ENCODE measurements at regions not wholly inside any gene's neighbourhood (a gene's known extent, or its start where the extent isn't known, plus 50 kb on each side); places are given as distances from the start of the nearest gene placed in this dataset.
A peak's percentile ranks its signal among the peaks of the same experiment; 100 is the strongest.

DNA sequence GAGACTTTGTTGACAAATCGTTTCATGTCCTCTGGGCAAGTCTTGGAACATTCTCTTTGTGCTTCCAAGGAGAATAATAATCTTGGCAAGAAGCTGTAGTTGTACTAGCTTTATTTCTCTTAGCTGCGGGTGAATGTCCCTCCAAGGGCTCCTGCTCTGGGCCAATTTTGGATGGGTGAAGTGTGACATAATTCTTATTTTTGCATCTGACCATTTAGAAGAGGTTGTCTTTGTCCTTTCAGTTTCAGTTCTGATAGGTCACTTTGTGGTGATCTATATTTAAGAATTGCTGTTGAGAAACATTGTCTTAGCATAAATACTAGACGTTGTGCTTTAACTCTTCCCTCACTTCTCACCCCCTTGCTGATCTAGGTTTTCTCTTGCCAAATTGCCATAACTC, 164.8 kb upstream of the RORA start:
- Histone ChIP-seq H3K4me3 (peak overlapping the region in 5 of 12 donors; percentile 1 to 29 (median 6)), H3K36me3 (no peaks in the 10 kb centered on the region), H3K27me3 (no peaks in the 10 kb centered on the region), H3K27ac (peak overlapping the region in 4 of 12 donors; percentile 1 to 18 (median 10)), H3K4me1 (peaks cover 0 to 10% (median 0%) of the 10 kb centered on the region in 12 donors), H3K9me3 (no peaks in the 10 kb centered on the region)
- TF ChIP-seq POLR2A (IDR thresholded peaks at IDR 0.05), result no peak
- TF ChIP-seq, protein P1, sequence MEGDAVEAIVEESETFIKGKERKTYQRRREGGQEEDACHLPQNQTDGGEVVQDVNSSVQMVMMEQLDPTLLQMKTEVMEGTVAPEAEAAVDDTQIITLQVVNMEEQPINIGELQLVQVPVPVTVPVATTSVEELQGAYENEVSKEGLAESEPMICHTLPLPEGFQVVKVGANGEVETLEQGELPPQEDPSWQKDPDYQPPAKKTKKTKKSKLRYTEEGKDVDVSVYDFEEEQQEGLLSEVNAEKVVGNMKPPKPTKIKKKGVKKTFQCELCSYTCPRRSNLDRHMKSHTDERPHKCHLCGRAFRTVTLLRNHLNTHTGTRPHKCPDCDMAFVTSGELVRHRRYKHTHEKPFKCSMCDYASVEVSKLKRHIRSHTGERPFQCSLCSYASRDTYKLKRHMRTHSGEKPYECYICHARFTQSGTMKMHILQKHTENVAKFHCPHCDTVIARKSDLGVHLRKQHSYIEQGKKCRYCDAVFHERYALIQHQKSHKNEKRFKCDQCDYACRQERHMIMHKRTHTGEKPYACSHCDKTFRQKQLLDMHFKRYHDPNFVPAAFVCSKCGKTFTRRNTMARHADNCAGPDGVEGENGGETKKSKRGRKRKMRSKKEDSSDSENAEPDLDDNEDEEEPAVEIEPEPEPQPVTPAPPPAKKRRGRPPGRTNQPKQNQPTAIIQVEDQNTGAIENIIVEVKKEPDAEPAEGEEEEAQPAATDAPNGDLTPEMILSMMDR (IDR thresholded peaks at IDR 0.05), result no peak
- DNase-seq (no peak), ATAC-seq (peak in 3 of 4 donors; percentile 60 to 79 (median 60))
- WGBS, 4 donors, result 26 to 55% (median 30%) methylated on average over 3 of the region's 3 CpGs
- intact Hi-C loops (cut with DNase I), result no loop called here

DNA sequence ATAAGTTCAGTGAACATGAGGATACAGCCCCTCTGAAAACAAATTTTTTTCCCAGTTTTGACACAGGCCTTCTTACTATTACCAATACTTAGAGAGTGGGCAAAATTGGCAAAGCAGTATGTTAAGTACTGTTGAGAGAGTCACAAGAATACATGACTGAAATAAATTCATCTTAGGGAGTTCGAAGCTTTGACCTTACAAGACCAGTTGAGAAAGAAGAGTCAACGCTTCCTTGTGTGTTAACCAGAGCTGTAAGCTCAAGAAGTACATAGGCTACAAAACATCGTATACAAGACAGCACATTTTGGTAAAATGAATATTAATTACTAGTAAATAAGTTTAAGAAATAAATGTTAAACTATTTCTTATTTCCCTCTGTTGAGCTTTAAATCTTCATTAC, 164.4 kb upstream of the RORA start:
- Histone ChIP-seq H3K9me3 (no peaks in the 10 kb centered on the region), H3K27me3 (no peaks in the 10 kb centered on the region), H3K36me3 (no peaks in the 10 kb centered on the region), H3K4me3 (peak overlapping the region in 4 of 12 donors; percentile 1 to 29 (median 12)), H3K4me1 (peaks cover 0 to 10% (median 0%) of the 10 kb centered on the region in 12 donors), H3K27ac (peak overlapping the region in 3 of 12 donors; percentile 1 to 18 (median 6))
- DNase-seq, result no peak
- no peak for TF ChIP-seq POLR2A (IDR thresholded peaks at IDR 0.05)
- TF ChIP-seq, protein P1 (IDR thresholded peaks at IDR 0.05), result no peak
- intact Hi-C loops (cut with DNase I), result no loop called here
- no peak for ATAC-seq
- WGBS, 4 donors, result 61 to 79% (median 76%) methylated on average over 3 of the region's 3 CpGs

DNA sequence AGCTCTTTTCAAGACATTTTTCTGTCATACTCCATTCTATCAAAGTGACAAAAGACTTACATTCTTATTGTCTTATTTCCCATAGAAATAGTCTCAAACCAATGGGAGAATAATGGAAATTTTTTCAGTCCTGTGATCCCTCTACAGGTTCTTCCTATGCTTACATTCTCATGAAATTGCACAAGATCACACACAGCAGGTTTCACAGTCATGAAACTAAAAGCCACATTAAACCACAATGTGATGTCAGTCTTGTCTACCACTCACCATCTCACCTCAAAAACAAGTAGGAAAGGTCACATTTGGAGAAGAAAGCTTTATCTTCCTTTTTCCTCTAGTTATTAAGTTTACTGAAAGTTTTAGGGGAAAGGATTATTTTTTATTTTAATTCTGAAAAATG, 161.0 kb upstream of the RORA start:
- DNase-seq (no peak), ATAC-seq (no peak)
- intact Hi-C loops (cut with DNase I), result no loop called here
- TF ChIP-seq, protein P1 (IDR thresholded peaks at IDR 0.05), result no peak
- TF ChIP-seq POLR2A (IDR thresholded peaks at IDR 0.05), result no peak
- no peaks in the 10 kb centered on the region for H3K36me3 ChIP-seq
- H3K4me3 ChIP-seq, result no peak overlapping the region
- H3K4me1 ChIP-seq, result peaks cover 0 to 10% (median 0%) of the 10 kb centered on the region in 12 donors
- no peak overlapping the region for H3K27ac ChIP-seq
- H3K27me3 ChIP-seq, result peaks cover 0 to 12% (median 0%) of the 10 kb centered on the region in 9 donors
- peaks cover 0 to 7% (median 0%) of the 10 kb centered on the region in 12 donors for H3K9me3 ChIP-seq

DNA sequence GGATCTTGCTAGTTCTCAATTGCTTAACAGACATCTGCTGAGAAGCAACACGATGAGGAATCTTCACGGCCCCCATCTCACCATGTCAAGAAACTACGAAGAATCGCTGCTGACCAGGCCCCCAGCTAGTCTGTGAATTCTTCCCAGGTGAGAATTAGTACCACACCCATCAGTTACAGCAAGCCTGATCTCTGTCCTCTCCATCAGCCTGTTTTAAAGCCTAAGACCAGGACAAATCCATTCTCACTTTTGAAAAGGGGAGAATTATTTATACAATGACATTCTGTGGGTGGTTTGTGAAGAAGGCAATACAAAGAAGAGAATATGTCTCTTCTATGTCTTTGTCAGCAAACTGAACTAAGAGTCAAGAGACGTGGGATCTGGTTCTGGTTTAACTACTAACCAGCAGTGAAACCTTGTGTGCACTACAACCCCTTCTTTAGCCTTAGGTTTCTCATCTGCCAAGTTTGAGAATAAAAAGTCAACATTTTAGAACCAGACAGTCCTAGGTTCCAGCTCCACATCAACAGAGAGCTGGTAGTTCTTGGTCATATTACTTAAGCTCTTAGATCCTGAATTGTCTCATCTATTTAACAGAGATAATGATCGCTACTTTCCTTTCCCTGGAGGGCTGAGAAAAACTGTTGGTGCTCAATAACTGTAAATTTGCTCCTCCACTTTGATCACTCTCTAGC, 160.4 kb upstream of the RORA start:
- ATAC-seq (no peak), DNase-seq (no peak)
- Histone ChIP-seq H3K27me3 (peaks cover 0 to 12% (median 0%) of the 10 kb centered on the region in 9 donors), H3K36me3 (no peaks in the 10 kb centered on the region), H3K4me3 (no peak overlapping the region), H3K9me3 (peaks cover 0 to 7% (median 0%) of the 10 kb centered on the region in 12 donors), H3K4me1 (peaks cover 0 to 10% (median 0%) of the 10 kb centered on the region in 12 donors), H3K27ac (no peak overlapping the region)
- 80 to 86% (median 83%) methylated on average over 6 of the region's 6 CpGs for WGBS, 4 donors
- intact Hi-C loops (cut with DNase I), result no loop called here
- no peak for TF ChIP-seq POLR2A (IDR thresholded peaks at IDR 0.05)
- TF ChIP-seq, protein P1 (IDR thresholded peaks at IDR 0.05), result no peak
